ENCODE measurements at regions not wholly inside any gene's neighbourhood (a gene's known extent, or its start where the extent isn't known, plus 50 kb on each side); places are given as distances from the start of the nearest gene placed in this dataset.
"Not testable (repeated sequence)": the region's sequence is repeated elsewhere in the genome, so short reads cannot be mapped to it uniquely, and the experiment has no call there.

DNA sequence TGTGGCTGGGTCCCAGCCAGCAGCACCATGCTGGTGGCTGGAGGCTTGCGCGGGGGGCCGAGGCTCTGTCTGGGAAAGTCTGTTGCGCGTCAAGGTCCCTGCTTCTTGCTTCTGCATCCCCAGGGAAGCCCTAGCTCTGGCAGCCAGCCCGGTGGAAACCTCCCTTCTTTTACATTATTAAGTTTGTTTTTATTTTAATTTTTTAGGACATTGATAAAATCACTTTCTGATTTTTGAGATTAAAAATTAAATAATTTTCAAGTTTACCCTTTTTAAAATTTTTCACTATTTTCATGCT, 81.6 kb downstream of the TRIM51G start:
- not testable (repeated sequence) for H3K9me3 Mint-ChIP-seq; H3K36me3 Mint-ChIP-seq; H3K27ac Mint-ChIP-seq; H3K4me1 Mint-ChIP-seq (ENCODE audit: unreplicated experiment); DNase-seq (ENCODE audit: extremely low spot score, unreplicated experiment); H3K4me3 Mint-ChIP-seq; H3K27me3 Mint-ChIP-seq

- peak; percentile 42 for DNase-seq (ENCODE audit: extremely low spot score, unreplicated experiment)
- not testable (repeated sequence) for H3K36me3 Mint-ChIP-seq; H3K27ac Mint-ChIP-seq; H3K4me1 Mint-ChIP-seq (ENCODE audit: unreplicated experiment); H3K4me3 Mint-ChIP-seq; H3K9me3 Mint-ChIP-seq; H3K27me3 Mint-ChIP-seq
Measured at GRCh38 chr11:48901381-48902152, 82.1 kb downstream of the TRIM51G start.

DNA sequence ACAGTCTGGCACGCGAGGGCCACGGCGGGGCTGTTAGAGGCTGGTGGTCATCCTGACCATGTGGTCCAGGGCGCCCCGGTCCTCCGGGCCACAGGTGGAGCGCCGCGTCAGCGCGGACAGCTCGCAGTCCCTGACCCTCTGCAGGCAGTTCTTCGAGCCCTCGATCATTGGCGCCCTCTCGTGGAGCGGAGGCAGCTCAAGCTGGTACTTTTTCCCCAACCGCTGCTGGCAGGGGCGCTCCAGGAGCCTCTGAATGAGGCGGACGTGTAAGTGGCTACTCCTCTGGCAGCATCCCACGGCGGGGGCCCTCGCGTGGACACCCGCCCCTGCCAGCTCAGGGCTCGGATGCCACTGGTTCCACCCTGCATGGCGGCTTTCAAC, 82.9 kb downstream of the TRIM51G start:
- H3K9me3 Mint-ChIP-seq; H3K36me3 Mint-ChIP-seq; H3K27me3 Mint-ChIP-seq; H3K4me3 Mint-ChIP-seq; H3K27ac Mint-ChIP-seq; H3K4me1 Mint-ChIP-seq (ENCODE audit: unreplicated experiment): not testable (repeated sequence)
- peak; percentile 62 for DNase-seq (ENCODE audit: extremely low spot score, unreplicated experiment)

- H3K4me1 Mint-ChIP-seq (ENCODE audit: unreplicated experiment): no peaks in the 10 kb centered on the region
- no peak for TF ChIP-seq CTCF (conservative IDR thresholded peaks at IDR 0.05)
- H3K27me3 Mint-ChIP-seq: no peaks in the 10 kb centered on the region
- no peaks in the 10 kb centered on the region for H3K9me3 Mint-ChIP-seq
- H3K36me3 Mint-ChIP-seq: no peaks in the 10 kb centered on the region
- peak; percentile 62 for DNase-seq (ENCODE audit: extremely low spot score, unreplicated experiment)
- H3K4me3 Mint-ChIP-seq: no peak overlapping the region
- no peak overlapping the region for H3K27ac Mint-ChIP-seq
Measured at GRCh38 chr11:48900131-48900800, 83.4 kb downstream of the TRIM51G start.

GRCh38 chr11:48880021-48880441, 103.7 kb downstream of the TRIM51G start:
- peak; percentile 42 for DNase-seq (ENCODE audit: extremely low spot score, unreplicated experiment)
- Mint-ChIP-seq H3K36me3 (no peaks in the 10 kb centered on the region), H3K4me1 (ENCODE audit: unreplicated experiment) (no peaks in the 10 kb centered on the region), H3K27me3 (no peaks in the 10 kb centered on the region), H3K4me3 (no peak overlapping the region), H3K9me3 (peaks cover 5% of the 10 kb centered on the region), H3K27ac (no peak overlapping the region)
- no peak for TF ChIP-seq CTCF (conservative IDR thresholded peaks at IDR 0.05)

DNA sequence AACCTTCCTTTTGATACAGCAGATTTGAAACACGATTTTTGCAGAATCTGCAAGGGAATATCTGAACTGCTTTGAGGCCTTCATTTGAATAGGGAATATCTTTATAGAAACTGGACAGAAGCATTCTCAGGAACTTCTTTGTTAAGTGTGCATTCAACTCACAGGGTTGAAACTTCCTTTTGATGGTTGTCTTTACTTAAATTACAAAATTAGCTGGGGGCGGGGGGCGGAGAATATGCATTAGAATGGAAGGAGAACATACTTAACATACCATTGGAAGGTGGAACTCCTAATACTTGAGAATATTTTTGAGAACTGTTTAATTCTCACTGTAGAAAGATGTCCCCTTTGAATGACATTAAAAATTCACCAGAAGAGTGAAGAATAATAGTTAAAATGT, 104.4 kb downstream of the TRIM51G start:
- Mint-ChIP-seq H3K4me1 (ENCODE audit: unreplicated experiment) (no peaks in the 10 kb centered on the region), H3K27me3 (no peaks in the 10 kb centered on the region), H3K36me3 (no peaks in the 10 kb centered on the region), H3K27ac (no peak overlapping the region), H3K4me3 (no peak overlapping the region), H3K9me3 (peaks cover 5% of the 10 kb centered on the region)
- DNase-seq (ENCODE audit: extremely low spot score, unreplicated experiment): no peak
- TF ChIP-seq CTCF (conservative IDR thresholded peaks at IDR 0.05): no peak

Data from type B pancreatic cell (in vitro differentiated cells).